A673 (cell line): ENCODE measurements at regions not wholly inside any gene's neighbourhood (a gene's known extent, or its start where the extent isn't known, plus 50 kb on each side); places are given as distances from the start of the nearest gene placed in this dataset.

Source experiments
- EZH2 ChIP-seq: fragments of 200-600 bp; sonication (generic); IDR thresholded peaks from 2 replicates; pipeline ENCODE4 v1.6.1; 2017; ENCODE audit warnings: borderline replicate concordance, low read depth, mild to moderate bottlenecking, mixed read lengths, antibody characterized with exemption, low read length; ENCODE audit not compliant: poor library complexity, severe bottlenecking
- TF ChIP-seq, protein P1 (sequence below): fragments of 300-800, 200-600 bp; sonication (generic); conservative IDR thresholded peaks from 2 replicates; pipeline ENCODE4 v1.5.1; 2017; ENCODE audit warnings: low read depth, mild to moderate bottlenecking, antibody characterized with exemption, low read length, moderate library complexity, mixed read lengths

DNA sequence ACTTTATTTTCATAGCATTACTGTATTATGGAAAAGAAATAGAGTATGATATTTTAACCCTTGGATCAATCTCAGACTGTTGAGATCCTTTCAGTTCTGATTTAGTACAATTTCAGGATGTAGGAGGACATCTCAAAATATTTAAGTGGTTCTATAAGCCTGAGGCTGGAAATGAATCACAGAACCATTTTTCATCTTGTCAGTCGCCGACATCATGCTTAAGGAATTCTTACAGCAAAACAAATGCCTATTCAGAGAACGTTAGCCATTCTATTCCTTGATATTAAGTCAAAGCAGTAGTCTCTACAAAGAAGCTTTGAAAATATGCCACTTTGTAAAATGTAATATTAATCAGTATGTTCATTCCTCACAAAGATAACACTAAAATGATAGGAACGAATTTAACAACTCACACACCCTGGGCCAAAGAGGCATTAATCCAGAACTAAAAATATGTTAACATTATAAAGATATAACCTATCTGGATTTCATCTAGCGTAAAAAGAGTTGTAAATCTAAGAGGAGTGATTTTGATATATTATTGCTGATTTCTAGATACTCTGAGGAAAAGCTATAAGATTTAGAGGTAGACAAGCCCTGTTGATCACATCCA is 152.0 kb downstream of the GASK1B start:
- TF ChIP-seq, protein P1, sequence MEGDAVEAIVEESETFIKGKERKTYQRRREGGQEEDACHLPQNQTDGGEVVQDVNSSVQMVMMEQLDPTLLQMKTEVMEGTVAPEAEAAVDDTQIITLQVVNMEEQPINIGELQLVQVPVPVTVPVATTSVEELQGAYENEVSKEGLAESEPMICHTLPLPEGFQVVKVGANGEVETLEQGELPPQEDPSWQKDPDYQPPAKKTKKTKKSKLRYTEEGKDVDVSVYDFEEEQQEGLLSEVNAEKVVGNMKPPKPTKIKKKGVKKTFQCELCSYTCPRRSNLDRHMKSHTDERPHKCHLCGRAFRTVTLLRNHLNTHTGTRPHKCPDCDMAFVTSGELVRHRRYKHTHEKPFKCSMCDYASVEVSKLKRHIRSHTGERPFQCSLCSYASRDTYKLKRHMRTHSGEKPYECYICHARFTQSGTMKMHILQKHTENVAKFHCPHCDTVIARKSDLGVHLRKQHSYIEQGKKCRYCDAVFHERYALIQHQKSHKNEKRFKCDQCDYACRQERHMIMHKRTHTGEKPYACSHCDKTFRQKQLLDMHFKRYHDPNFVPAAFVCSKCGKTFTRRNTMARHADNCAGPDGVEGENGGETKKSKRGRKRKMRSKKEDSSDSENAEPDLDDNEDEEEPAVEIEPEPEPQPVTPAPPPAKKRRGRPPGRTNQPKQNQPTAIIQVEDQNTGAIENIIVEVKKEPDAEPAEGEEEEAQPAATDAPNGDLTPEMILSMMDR: no peak
- TF ChIP-seq EZH2: no peak
